ENCODE measurements at regions not wholly inside any gene's neighbourhood (a gene's known extent, or its start where the extent isn't known, plus 50 kb on each side); places are given as distances from the start of the nearest gene placed in this dataset.

- Mint-ChIP-seq H3K4me1 (ENCODE audit: low read depth) (no peaks in the 10 kb centered on the region), H3K27ac (no peak overlapping the region), H3K4me3 (no peak overlapping the region), H3K27me3 (no peaks in the 10 kb centered on the region), H3K9me3 (no peaks in the 10 kb centered on the region), H3K36me3 (ENCODE audit: low read depth) (no peaks in the 10 kb centered on the region)
- H3K27me3 ChIP-seq (ENCODE audit: control insufficient read depth in 1 of 2, insufficient read depth in 2 of 2, low read length in 2 of 2), result no peaks in the 10 kb centered on the region
- no peaks in the 10 kb centered on the region for H3K36me3 ChIP-seq (ENCODE audit: insufficient read depth, low read length)
- CTCF ChIA-PET, result no interaction called here
- intact Hi-C loops (cut with DNase I, micrococcal nuclease), result no loop called here
- POLR2A ChIA-PET, result no interaction called here
- ATAC-seq (ENCODE audit: poor library complexity), result no peak
- no peak overlapping the region for H3K4me3 ChIP-seq (ENCODE audit: low read length)
- no peak for TF ChIP-seq CTCF (IDR thresholded peaks at IDR 0.05)
- peaks cover 0 to 6% of the 10 kb centered on the region in 2 experiments for H3K9me3 ChIP-seq (ENCODE audit: control insufficient read depth in 1 of 2, insufficient read depth in 1 of 2, low read length in 2 of 2)
- H3K27ac ChIP-seq (ENCODE audit: low read depth in 1 of 2, low read length in 2 of 2), result no peak overlapping the region
- H3K4me1 ChIP-seq (ENCODE audit: insufficient read depth, low read length), result no peaks in the 10 kb centered on the region
- DNase-seq, result no peak
These were observed 166.8 kb upstream of the FRG1 start for GRCh38 chr4:189773909-189774308.

GRCh38 chr4:189779281-189779980, 161.2 kb upstream of the FRG1 start:
- DNase-seq, result no peak
- peaks cover 4% of the 10 kb centered on the region for H3K9me3 Mint-ChIP-seq
- ChIA-PET POLR2A (no interaction called here), CTCF (no interaction called here)
- no peaks in the 10 kb centered on the region for H3K27me3 Mint-ChIP-seq
- H3K36me3 Mint-ChIP-seq (ENCODE audit: low read depth), result no peaks in the 10 kb centered on the region
- no peak overlapping the region for H3K27ac ChIP-seq (ENCODE audit: low read depth in 1 of 2, low read length in 2 of 2)
- no peaks in the 10 kb centered on the region for H3K9me3 ChIP-seq (ENCODE audit: control insufficient read depth in 1 of 2, insufficient read depth in 1 of 2, low read length in 2 of 2)
- no peaks in the 10 kb centered on the region for H3K27me3 ChIP-seq (ENCODE audit: control insufficient read depth in 1 of 2, insufficient read depth in 2 of 2, low read length in 2 of 2)
- H3K4me1 Mint-ChIP-seq (ENCODE audit: low read depth), result no peaks in the 10 kb centered on the region
- no peaks in the 10 kb centered on the region for H3K4me1 ChIP-seq (ENCODE audit: insufficient read depth, low read length)
- intact Hi-C loops (cut with DNase I, micrococcal nuclease), result no loop called here
- ATAC-seq (ENCODE audit: poor library complexity), result no peak
- no peak overlapping the region for H3K27ac Mint-ChIP-seq
- H3K4me3 Mint-ChIP-seq, result no peak overlapping the region
- H3K36me3 ChIP-seq (ENCODE audit: insufficient read depth, low read length), result no peaks in the 10 kb centered on the region
- TF ChIP-seq CTCF (IDR thresholded peaks at IDR 0.05), result no peak
- no peak overlapping the region for H3K4me3 ChIP-seq (ENCODE audit: low read length)

- H3K4me1 ChIP-seq (ENCODE audit: insufficient read depth, low read length), result no peaks in the 10 kb centered on the region
- H3K27me3 ChIP-seq (ENCODE audit: control insufficient read depth in 1 of 2, insufficient read depth in 2 of 2, low read length in 2 of 2), result no peaks in the 10 kb centered on the region
- no peak overlapping the region for H3K27ac Mint-ChIP-seq
- peaks cover 4% of the 10 kb centered on the region for H3K9me3 Mint-ChIP-seq
- TF ChIP-seq CTCF (IDR thresholded peaks at IDR 0.05), result no peak
- no peaks in the 10 kb centered on the region for H3K4me1 Mint-ChIP-seq (ENCODE audit: low read depth)
- no peaks in the 10 kb centered on the region for H3K9me3 ChIP-seq (ENCODE audit: control insufficient read depth in 1 of 2, insufficient read depth in 1 of 2, low read length in 2 of 2)
- no peak overlapping the region for H3K27ac ChIP-seq (ENCODE audit: low read depth in 1 of 2, low read length in 2 of 2)
- no peak overlapping the region for H3K4me3 ChIP-seq (ENCODE audit: low read length)
- ATAC-seq (ENCODE audit: poor library complexity) (no peak), DNase-seq (no peak)
- H3K27me3 Mint-ChIP-seq, result no peaks in the 10 kb centered on the region
- no peaks in the 10 kb centered on the region for H3K36me3 Mint-ChIP-seq (ENCODE audit: low read depth)
- intact Hi-C loops (cut with DNase I, micrococcal nuclease), result no loop called here
- no peak overlapping the region for H3K4me3 Mint-ChIP-seq
- POLR2A ChIA-PET, result no interaction called here
- no peaks in the 10 kb centered on the region for H3K36me3 ChIP-seq (ENCODE audit: insufficient read depth, low read length)
- CTCF ChIA-PET, result no interaction called here
These were observed 160.3 kb upstream of the FRG1 start for GRCh38 chr4:189780391-189780790.

Data from CD4-positive, alpha-beta T cell (primary cell).